ENCODE measurements at regions not wholly inside any gene's neighbourhood (a gene's known extent, or its start where the extent isn't known, plus 50 kb on each side); places are given as distances from the start of the nearest gene placed in this dataset.

GRCh38 chr18:41145516-41145915 lies 809.5 kb upstream of the PIK3C3 start:
- TF ChIP-seq POLR2A (IDR thresholded peaks at IDR 0.05), result no peak
- no peak for TF ChIP-seq CTCF (IDR thresholded peaks at IDR 0.05)

All from sigmoid colon (tissue), 3 donors.